Naive thymus-derived CD4-positive, alpha-beta T cell (primary cell): ENCODE measurements at regions not wholly inside any gene's neighbourhood (a gene's known extent, or its start where the extent isn't known, plus 50 kb on each side); places are given as distances from the start of the nearest gene placed in this dataset.

ENCODE experiments used
- ATAC-seq: fragments of 150-1000 bp; cut with Tn5 transposase; 2 replicates; pipeline ENCODE4 v1.10.0; 2021; ENCODE audit warnings: mild to moderate bottlenecking, moderate library complexity
- CTCF ChIA-PET: fragments of 350-600 bp; sonication (Branson Sonifier 250); formaldehyde crosslinking; loops from one replicate; lab custom pipeline; 2021; ENCODE audit warnings: antibody characterized with exemption; lab: Charles Lee
- POLR2A ChIA-PET: fragments of 350-600 bp; sonication (Branson Sonifier 250); formaldehyde crosslinking; loops from one replicate; lab custom pipeline; 2021; ENCODE audit warnings: antibody characterized with exemption, inconsistent platforms; lab: Charles Lee
- DNase-seq, 9 donors: peaks; one replicate each; pipeline versions ENCODE4 v3.0.0 to v3.0.0-alpha.2; 2020 to 2022; ENCODE audit warnings: mixed read lengths in 1 of 9
- H3K27ac ChIP-seq: one replicate; pipeline ENCODE4 v1.7.0; 2013; ENCODE audit warnings: mild to moderate bottlenecking, low read depth, low read length, moderate library complexity
- H3K27me3 ChIP-seq, 2 donors: one replicate each; pipeline ENCODE4 v1.7.0; 2013; ENCODE audit warnings: low read length in 2 of 2, mild to moderate bottlenecking in 2 of 2, moderate library complexity in 2 of 2; ENCODE audit not compliant: control insufficient read depth in 2 of 2, insufficient read depth in 2 of 2
- H3K36me3 ChIP-seq, 3 experiments: 1 replicate in 2 of 3; 2 replicates in 1 of 3; pipeline ENCODE4 v1.7.0; 2013; ENCODE audit warnings: low read length in 3 of 3, mild to moderate bottlenecking in 3 of 3, moderate library complexity in 1 of 3; ENCODE audit not compliant: insufficient read depth in 3 of 3, control insufficient read depth in 2 of 3
- H3K4me1 ChIP-seq, 2 donors: one replicate each; pipeline ENCODE4 v1.7.0; 2013; ENCODE audit warnings: low read length in 2 of 2, mild to moderate bottlenecking in 2 of 2, moderate library complexity in 1 of 2; ENCODE audit not compliant: control insufficient read depth in 2 of 2, insufficient read depth in 2 of 2
- H3K4me3 ChIP-seq: 2 replicates; pipeline ENCODE4 v1.7.0; 2013; ENCODE audit warnings: mild to moderate bottlenecking, low read length
- H3K9me3 ChIP-seq, 3 experiments: 1 replicate in 2 of 3; 2 replicates in 1 of 3; pipeline ENCODE4 v1.7.0; 2013; ENCODE audit warnings: low read length in 3 of 3; ENCODE audit not compliant: control insufficient read depth in 2 of 3
- H3K27ac Mint-ChIP-seq, 9 donors: one replicate each; pipeline ENCODE4 v1.8.0; 2020 to 2022; ENCODE audit warnings: mixed read lengths in 9 of 9, mild to moderate bottlenecking in 8 of 9, moderate library complexity in 5 of 9, inconsistent platforms in 2 of 9
- H3K27me3 Mint-ChIP-seq, 5 donors: one replicate each; pipeline ENCODE4 v1.8.0; 2021 to 2022; ENCODE audit warnings: mixed read lengths in 5 of 5, mild to moderate bottlenecking in 1 of 5
- H3K36me3 Mint-ChIP-seq, 5 donors: one replicate each; pipeline ENCODE4 v1.8.0; 2020 to 2022; ENCODE audit warnings: mixed read lengths in 5 of 5, mild to moderate bottlenecking in 3 of 5, inconsistent platforms in 1 of 5
- H3K4me1 Mint-ChIP-seq, 7 donors: one replicate each; pipeline ENCODE4 v1.8.0; 2020 to 2022; ENCODE audit warnings: mixed read lengths in 7 of 7, mild to moderate bottlenecking in 3 of 7, inconsistent platforms in 1 of 7
- H3K4me3 Mint-ChIP-seq, 10 donors: one replicate each; pipeline ENCODE4 v1.8.0; 2020 to 2022; ENCODE audit warnings: mild to moderate bottlenecking in 10 of 10, mixed read lengths in 10 of 10, moderate library complexity in 6 of 10, inconsistent platforms in 2 of 10
- H3K9me3 Mint-ChIP-seq, 11 donors: one replicate each; pipeline ENCODE4 v1.8.0; 2020 to 2022; ENCODE audit warnings: mixed read lengths in 11 of 11, mild to moderate bottlenecking in 4 of 11, inconsistent platforms in 1 of 11, moderate library complexity in 1 of 11
- intact Hi-C, 2 donors: fragments of 100-400 bp; cut with micrococcal nuclease; formaldehyde crosslinking; loops; one replicate each; pipeline ENCODE4 v1.15.1; 2023

DNA sequence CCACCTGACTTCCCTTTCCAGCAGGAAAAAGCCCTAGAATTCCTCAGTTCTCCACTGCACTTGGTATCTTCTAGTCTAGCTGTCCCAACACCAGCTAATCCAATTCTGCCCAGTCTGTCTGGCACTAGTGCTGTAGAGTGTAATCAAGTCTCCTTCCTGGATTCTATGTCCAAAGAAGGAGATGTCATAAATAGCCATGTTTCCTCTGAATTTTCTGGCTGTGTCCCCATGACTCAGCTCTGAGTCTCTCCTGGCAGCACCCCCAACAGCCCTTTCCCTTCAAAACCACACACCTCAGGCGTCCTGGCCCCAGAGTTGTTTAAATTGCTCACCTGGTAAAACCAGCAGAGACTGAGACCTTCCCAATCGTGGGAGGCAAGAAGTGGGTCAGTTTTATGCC, 197.2 kb downstream of the GRXCR1 start:
- Histone ChIP-seq H3K36me3 (no peaks in the 10 kb centered on the region), H3K4me1 (no peaks in the 10 kb centered on the region), H3K27ac (no peak overlapping the region), H3K27me3 (no peaks in the 10 kb centered on the region), H3K9me3 (no peaks in the 10 kb centered on the region), H3K4me3 (no peak overlapping the region)
- Mint-ChIP-seq H3K36me3 (no peaks in the 10 kb centered on the region), H3K4me3 (no peak overlapping the region), H3K9me3 (peaks cover 0 to 10% (median 3%) of the 10 kb centered on the region in 11 donors), H3K4me1 (no peaks in the 10 kb centered on the region), H3K27ac (no peak overlapping the region), H3K27me3 (no peaks in the 10 kb centered on the region)
- POLR2A ChIA-PET: no interaction called here
- ATAC-seq: no peak
- intact Hi-C loops: no loop called here
- CTCF ChIA-PET: no interaction called here
- DNase-seq: no peak

DNA sequence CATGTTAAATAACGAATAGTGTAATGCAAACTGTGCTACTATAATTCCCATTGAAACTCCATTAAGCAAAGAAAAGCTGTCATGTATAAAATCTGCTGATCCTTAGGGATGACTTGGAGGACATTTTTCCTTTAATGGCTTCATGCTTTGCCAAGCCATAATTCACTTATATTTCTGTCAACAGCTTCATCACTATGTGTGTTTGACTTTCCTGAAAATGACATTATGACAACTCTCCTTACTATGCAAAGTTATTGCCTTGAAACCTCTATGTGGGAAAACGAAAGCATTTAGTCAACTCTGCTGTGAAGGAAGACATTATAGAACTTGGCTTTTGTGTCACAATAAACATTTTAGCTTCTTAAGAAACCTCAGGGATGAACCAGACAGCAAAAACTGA, 210.5 kb downstream of the GRXCR1 start:
- no peaks in the 10 kb centered on the region for H3K27me3 Mint-ChIP-seq
- no peak overlapping the region for H3K27ac Mint-ChIP-seq
- H3K36me3 Mint-ChIP-seq: no peaks in the 10 kb centered on the region
- no peak overlapping the region for H3K4me3 Mint-ChIP-seq
- H3K9me3 Mint-ChIP-seq: peaks cover 0 to 5% (median 0%) of the 10 kb centered on the region in 11 donors
- Histone ChIP-seq H3K27me3 (no peaks in the 10 kb centered on the region), H3K4me1 (no peaks in the 10 kb centered on the region), H3K36me3 (no peaks in the 10 kb centered on the region), H3K9me3 (no peaks in the 10 kb centered on the region), H3K4me3 (no peak overlapping the region), H3K27ac (no peak overlapping the region)
- CTCF ChIA-PET: no interaction called here
- intact Hi-C loops: no loop called here
- ATAC-seq (no peak), DNase-seq (no peak)
- H3K4me1 Mint-ChIP-seq: no peaks in the 10 kb centered on the region
- POLR2A ChIA-PET: no interaction called here

DNA sequence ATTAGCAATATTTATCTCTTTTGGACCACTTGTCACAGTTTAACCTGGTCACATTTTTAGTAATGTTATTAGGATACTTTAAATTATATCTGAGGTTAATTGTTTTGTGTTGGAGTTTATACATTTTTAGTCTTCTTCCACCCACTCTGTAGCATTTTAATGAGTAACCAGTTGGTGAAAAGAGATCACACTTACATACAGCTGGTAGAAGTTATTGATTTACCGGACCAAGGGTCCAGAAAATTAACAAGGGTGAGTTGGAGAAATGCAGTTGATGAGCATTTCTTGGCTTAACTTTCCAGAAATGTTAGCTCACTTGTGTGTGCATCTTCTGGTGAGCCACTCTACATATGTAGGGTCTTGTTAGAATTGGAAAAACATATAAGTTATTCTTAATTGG, 219.6 kb downstream of the GRXCR1 start:
- POLR2A ChIA-PET: no interaction called here

DNA sequence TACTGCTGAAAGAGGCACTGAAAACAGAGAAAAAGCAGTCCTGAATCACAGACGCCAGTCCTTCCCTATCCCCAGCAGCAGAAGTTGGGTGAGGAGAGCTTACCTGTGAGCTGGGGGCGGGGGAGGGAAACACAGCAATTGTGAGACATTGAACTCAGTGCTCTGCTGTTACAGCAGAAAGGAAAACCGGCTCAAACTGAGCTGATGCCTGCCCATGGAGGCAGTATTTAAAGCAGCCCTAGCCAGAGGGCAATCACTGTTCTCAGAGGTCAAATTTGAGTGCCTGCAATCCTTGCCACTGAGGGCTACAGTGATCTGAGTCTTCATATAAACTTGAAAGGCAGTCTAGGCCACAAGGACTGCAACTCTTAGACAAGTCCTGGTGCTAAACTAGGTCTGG, 220.7 kb downstream of the GRXCR1 start:
- H3K4me3 ChIP-seq: no peak overlapping the region
- no peak overlapping the region for H3K27ac ChIP-seq
- H3K4me1 Mint-ChIP-seq: no peaks in the 10 kb centered on the region
- H3K27ac Mint-ChIP-seq: no peak overlapping the region
- H3K9me3 ChIP-seq: no peaks in the 10 kb centered on the region
- no peaks in the 10 kb centered on the region for H3K4me1 ChIP-seq
- intact Hi-C loops: no loop called here
- DNase-seq (no peak), ATAC-seq (no peak)
- H3K4me3 Mint-ChIP-seq: no peak overlapping the region
- ChIA-PET POLR2A (no interaction called here), CTCF (no interaction called here)
- no peaks in the 10 kb centered on the region for H3K27me3 Mint-ChIP-seq
- no peaks in the 10 kb centered on the region for H3K27me3 ChIP-seq
- H3K9me3 Mint-ChIP-seq: peaks cover 0 to 22% (median 4%) of the 10 kb centered on the region in 11 donors
- no peaks in the 10 kb centered on the region for H3K36me3 ChIP-seq
- H3K36me3 Mint-ChIP-seq: no peaks in the 10 kb centered on the region

More for the DNA sequence above, 219.6 kb downstream of the GRXCR1 start:
- CTCF ChIA-PET: no interaction called here
- Mint-ChIP-seq H3K36me3 (no peaks in the 10 kb centered on the region), H3K4me1 (no peaks in the 10 kb centered on the region), H3K4me3 (no peak overlapping the region), H3K9me3 (peaks cover 0 to 18% (median 4%) of the 10 kb centered on the region in 11 donors), H3K27me3 (no peaks in the 10 kb centered on the region), H3K27ac (no peak overlapping the region)
- Histone ChIP-seq H3K27ac (no peak overlapping the region), H3K36me3 (no peaks in the 10 kb centered on the region), H3K4me3 (no peak overlapping the region), H3K9me3 (no peaks in the 10 kb centered on the region), H3K4me1 (no peaks in the 10 kb centered on the region), H3K27me3 (no peaks in the 10 kb centered on the region)
- intact Hi-C loops: no loop called here
- DNase-seq (no peak), ATAC-seq (no peak)

DNA sequence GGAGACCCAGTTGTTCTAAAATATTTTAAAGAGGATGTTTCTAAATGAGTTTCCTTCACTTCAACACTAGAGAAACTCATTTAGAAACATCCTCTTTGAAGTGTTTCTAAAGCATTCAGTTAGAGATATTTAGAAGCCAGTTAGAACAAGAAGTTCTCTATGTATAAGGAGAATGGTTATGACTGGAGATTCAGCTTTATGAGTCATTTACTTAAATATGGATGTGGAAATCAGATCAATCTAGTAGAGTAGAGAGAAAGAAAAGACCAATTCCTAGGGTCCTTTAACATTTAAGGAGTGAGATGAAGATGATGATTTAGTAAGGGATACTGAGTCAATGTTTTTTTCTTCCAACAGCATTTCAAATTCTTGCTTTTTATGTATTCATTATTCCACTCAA, 234.1 kb downstream of the GRXCR1 start:
- ATAC-seq: no peak
- H3K4me1 Mint-ChIP-seq: peaks cover 0 to 4% (median 0%) of the 10 kb centered on the region in 7 donors

DNA sequence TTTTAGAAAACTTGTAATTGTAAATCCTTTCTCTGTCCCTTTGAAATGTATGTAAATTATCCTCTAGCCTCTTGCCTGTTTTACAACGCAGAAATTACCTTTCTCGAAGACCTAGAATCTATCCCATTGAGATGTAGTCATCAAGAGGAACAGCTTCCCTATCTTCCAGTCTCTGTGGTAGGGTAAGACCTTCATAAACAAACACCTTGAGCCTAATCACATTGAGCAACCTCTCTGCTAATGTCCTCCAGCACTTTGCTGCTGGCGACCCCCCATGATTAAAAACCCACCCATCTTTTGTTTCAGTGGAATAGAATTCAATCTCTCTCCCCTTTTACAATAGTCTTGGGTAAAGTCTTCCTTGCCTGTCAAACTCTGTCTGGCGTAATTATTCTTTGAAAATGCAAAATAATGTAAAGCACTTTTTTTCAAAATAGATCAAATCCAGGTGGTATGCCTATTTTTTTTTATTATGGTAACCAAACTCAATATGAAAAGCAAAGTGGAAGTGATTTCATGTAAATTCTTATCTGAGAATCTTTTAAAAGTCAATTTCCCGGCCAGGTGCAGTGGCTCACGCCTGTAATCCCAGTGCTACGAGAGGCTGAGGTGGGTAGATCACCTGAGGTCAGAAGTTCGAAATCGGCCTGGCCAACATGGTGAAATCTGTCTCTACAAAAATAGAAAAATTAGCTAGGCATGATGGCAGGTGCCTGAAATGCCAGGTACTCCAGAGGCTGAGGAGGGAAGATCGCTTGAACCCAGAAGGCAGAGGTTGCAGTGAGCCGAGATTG, 237.9 kb downstream of the GRXCR1 start:
- no peak overlapping the region for H3K4me3 ChIP-seq
- intact Hi-C loops: loop anchor here in 1 of 2 donors (5.0 kb wide), 1 partner anchor 1497 kb away; no protein-coding TSS in a partner anchor
- DNase-seq: no peak
- Mint-ChIP-seq H3K4me1 (peaks cover 0 to 4% (median 0%) of the 10 kb centered on the region in 7 donors), H3K27ac (no peak overlapping the region), H3K4me3 (no peak overlapping the region), H3K36me3 (no peaks in the 10 kb centered on the region), H3K9me3 (peaks cover 0 to 8% (median 0%) of the 10 kb centered on the region in 11 donors), H3K27me3 (peaks cover 0 to 4% (median 0%) of the 10 kb centered on the region in 5 donors)
- ChIA-PET POLR2A (no interaction called here), CTCF (no interaction called here)
- H3K27me3 ChIP-seq: no peaks in the 10 kb centered on the region
- no peak overlapping the region for H3K27ac ChIP-seq
- no peak for ATAC-seq
- no peaks in the 10 kb centered on the region for H3K9me3 ChIP-seq
- no peaks in the 10 kb centered on the region for H3K4me1 ChIP-seq
- no peaks in the 10 kb centered on the region for H3K36me3 ChIP-seq

More for the DNA sequence above, 234.1 kb downstream of the GRXCR1 start:
- Histone ChIP-seq H3K27me3 (no peaks in the 10 kb centered on the region), H3K27ac (no peak overlapping the region), H3K4me1 (no peaks in the 10 kb centered on the region), H3K9me3 (no peaks in the 10 kb centered on the region), H3K36me3 (no peaks in the 10 kb centered on the region), H3K4me3 (no peak overlapping the region)
- ChIA-PET POLR2A (no interaction called here), CTCF (no interaction called here)
- no peak for DNase-seq
- no peaks in the 10 kb centered on the region for H3K36me3 Mint-ChIP-seq
- intact Hi-C loops: no loop called here
- peaks cover 0 to 15% (median 0%) of the 10 kb centered on the region in 11 donors for H3K9me3 Mint-ChIP-seq
- H3K27me3 Mint-ChIP-seq: peaks cover 0 to 4% (median 0%) of the 10 kb centered on the region in 5 donors
- H3K4me3 Mint-ChIP-seq: no peak overlapping the region
- H3K27ac Mint-ChIP-seq: no peak overlapping the region
